HepG2 (cell line): ENCODE measurements at regions not wholly inside any gene's neighbourhood (a gene's known extent, or its start where the extent isn't known, plus 50 kb on each side); places are given as distances from the start of the nearest gene placed in this dataset.

ENCODE experiments used
- ATAC-seq: fragments of 200-7000 bp; cut with Tn5 transposase; 3 replicates; pipeline ENCODE4 v1.9.1; 2020; ENCODE audit warnings: mild to moderate bottlenecking, moderate library complexity
- BruUV-seq: library from RNA; stranded (reverse); fragments of 400-500 nt; replicated peaks from 2 replicates; lab custom pipeline; 2021; lab: Mats Ljungman, UMichigan
- CTCF ChIA-PET: fragments of 300-600 bp; formaldehyde crosslinking; extraction: SDS; loops from one replicate; lab custom pipeline; 2021; ENCODE audit warnings: low total read pairs, inconsistent platforms, low intra/inter-chr PET ratio; lab: Yijun Ruan, JAX
- POLR2A ChIA-PET: fragments of 350-600 bp; sonication (Branson Sonifier 250); formaldehyde crosslinking; loops from one replicate; lab custom pipeline; 2020; ENCODE audit warnings: antibody characterized with exemption, inconsistent platforms; lab: Yijun Ruan, JAX
- DNase-seq: peaks from one replicate; pipeline ENCODE4 v3.0.0-alpha.2; 2015; ENCODE audit warnings: low spot score
- FAIRE-seq: peaks from 3 replicates; lab custom pipeline; 2011; peaks lifted over from hg19 to GRCh38; lab: Jason Lieb, UNC
- H2AFZ ChIP-seq: one replicate; pipeline ENCODE4 v1.6.1; 2011; ENCODE audit warnings: low read length, inconsistent platforms
- H3K27ac ChIP-seq: fragments of 300-600 bp; 3 replicates; pipeline ENCODE4 v1.8.0; 2011; ENCODE audit warnings: mixed run types, mild to moderate bottlenecking, mixed read lengths, low read length, inconsistent platforms; ENCODE audit not compliant: insufficient read depth; ENCODE audit errors: extremely low read length
- H3K27me3 ChIP-seq, 2 experiments: fragments of 200-600 bp in 1 of 2; 2 replicates in 1 of 2; 3 replicates in 1 of 2; pipeline versions ENCODE4 v1.6.0 to v1.8.0; 2011; ENCODE audit warnings: low read length in 2 of 2, mild to moderate bottlenecking in 2 of 2, moderate library complexity in 2 of 2, inconsistent platforms in 1 of 2; ENCODE audit not compliant: insufficient read depth in 2 of 2, control insufficient read depth in 1 of 2
- H3K36me3 ChIP-seq, 2 experiments: fragments of 200-600 bp in 1 of 2; replicated peaks in 1 of 2; 2 replicates in 1 of 2; 3 replicates in 1 of 2; pipeline versions ENCODE4 v1.5.1 to v1.8.0; 2011; ENCODE audit warnings: low read length in 2 of 2, inconsistent platforms in 1 of 2; ENCODE audit not compliant: insufficient read depth in 2 of 2, control insufficient read depth in 1 of 2
- H3K4me1 ChIP-seq: 2 replicates; pipeline ENCODE4 v1.5.1; 2012; ENCODE audit warnings: low read length, inconsistent platforms; ENCODE audit not compliant: insufficient read depth
- H3K4me2 ChIP-seq: 2 replicates; pipeline ENCODE4 v1.6.0; 2011; ENCODE audit warnings: low read depth, low read length, inconsistent platforms
- H3K4me3 ChIP-seq, 3 experiments: fragments of 200-600 bp in 1 of 3; sonication (generic), shearing (Covaris generic) in 1 of 3; replicated peaks in 1 of 3; 2 replicates each; pipeline ENCODE4 v1.5.1; 2011 to 2016; ENCODE audit warnings: low read length in 3 of 3, inconsistent platforms in 2 of 3, low read depth in 2 of 3, mild to moderate bottlenecking in 2 of 3, control low read depth in 1 of 3, mixed read lengths in 1 of 3; ENCODE audit not compliant: insufficient read depth in 1 of 3
- H3K79me2 ChIP-seq: one replicate; pipeline ENCODE4 v1.6.1; 2011; ENCODE audit warnings: low read length, inconsistent platforms; ENCODE audit not compliant: insufficient read depth
- H3K9ac ChIP-seq: 2 replicates; pipeline ENCODE4 v1.6.0; 2011; ENCODE audit warnings: mild to moderate bottlenecking, low read depth, low read length, inconsistent platforms; ENCODE audit not compliant: insufficient read depth
- H3K9me3 ChIP-seq: 2 replicates; pipeline ENCODE4 v1.5.1; 2012; ENCODE audit warnings: mild to moderate bottlenecking, low read length
- H4K20me1 ChIP-seq: 2 replicates; pipeline ENCODE4 v1.6.0; 2011; ENCODE audit warnings: inconsistent platforms, mild to moderate bottlenecking, low read length, moderate library complexity; ENCODE audit not compliant: insufficient read depth
- ERF ChIP-seq: IDR thresholded peaks from 2 replicates; pipeline ENCODE4 v1.6.1; 2018; ENCODE audit warnings: missing biosample characterization, missing genetic modification reagents
- ZIK1 ChIP-seq: sonication (generic); formaldehyde crosslinking; IDR thresholded peaks from 2 replicates; pipeline ENCODE4 v1.5.0; 2020; ENCODE audit warnings: mild to moderate bottlenecking, low read depth, missing genetic modification reagents, borderline replicate concordance
- ZKSCAN8 ChIP-seq: IDR thresholded peaks from 2 replicates; pipeline ENCODE4 v1.6.1; 2016; ENCODE audit warnings: borderline replicate concordance, missing genetic modification reagents, missing compliant biosample characterization
- ZNF367 ChIP-seq: sonication (generic); formaldehyde crosslinking; IDR thresholded peaks from 2 replicates; pipeline ENCODE4 v1.4.0; 2020; ENCODE audit warnings: missing genetic modification reagents, borderline replicate concordance
- ZSCAN30 ChIP-seq: sonication (generic); formaldehyde crosslinking; IDR thresholded peaks from 2 replicates; pipeline ENCODE4 v1.5.0; 2020; ENCODE audit warnings: mild to moderate bottlenecking, missing genetic modification reagents
- WGBS: methylation state at CpG from one replicate; pipeline ENCODE4 v1.1.6; 2017; ENCODE audit warnings: low lambda C conversion rate; 5-methylcytosine and 5-hydroxymethylcytosine counted together
- in situ Hi-C: cut with HindIII; loops from 2 replicates; pipeline ENCODE4 v1.10.0; 2017; ENCODE audit warnings: low pct_unique_long_range_greater_than_20kb; ENCODE audit not compliant: extremely low pct_ligation_motif_present
- intact Hi-C: fragments of 100-400 bp; cut with micrococcal nuclease; formaldehyde crosslinking; loops from one replicate; pipeline ENCODE4 v1.10.0; 2022; ENCODE audit not compliant: unreplicated experiment
- small RNA-seq, 3 experiments: library from RNA; depleted of rRNA; stranded (forward); fragments of <200 nt; gene quantifications; one replicate each; pipeline ENCODE3, GENCODE V24; 2012; ENCODE audit warnings: low read depth in 2 of 3, low replicate concordance in 1 of 3; ENCODE audit not compliant: insufficient read length in 3 of 3, insufficient read depth in 2 of 3

DNA sequence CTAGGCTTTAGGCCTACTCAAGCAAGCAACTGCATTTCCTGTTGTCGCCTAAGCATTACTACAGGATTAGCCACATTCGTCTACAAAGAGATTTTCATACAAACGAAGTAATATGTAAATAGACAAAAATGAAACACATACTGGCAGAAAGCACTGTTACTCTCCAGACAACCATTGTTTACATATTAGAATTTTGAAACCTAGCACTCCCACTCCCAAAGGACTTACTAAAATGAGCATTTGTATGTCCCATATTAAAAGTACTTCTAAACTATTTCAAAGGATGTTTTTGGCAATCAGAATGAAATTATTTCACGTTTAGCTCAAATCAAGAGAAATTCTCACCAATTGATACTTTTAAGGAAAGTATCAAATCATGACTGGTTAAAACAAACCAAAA lies 570.8 kb downstream of the PRR32 start:
- Histone ChIP-seq H3K27me3 (no peaks in the 10 kb centered on the region), H3K4me3 (no peak overlapping the region), H3K9ac (no peak overlapping the region), H3K4me1 (no peaks in the 10 kb centered on the region), H2AFZ (no peak overlapping the region), H3K9me3 (peaks cover 6% of the 10 kb centered on the region; the same call in 1 of the 2 replicates), H3K36me3 (no peaks in the 10 kb centered on the region), H3K4me2 (no peak overlapping the region), H4K20me1 (no peaks in the 10 kb centered on the region), H3K27ac (no peak overlapping the region), H3K79me2 (no peaks in the 10 kb centered on the region)
- no peak for TF ChIP-seq ERF (CRISPR knock-in tag)
- TF ChIP-seq ZSCAN30 (CRISPR knock-in tag), result no peak
- TF ChIP-seq ZKSCAN8, result no peak
- FAIRE-seq (no peak), DNase-seq (no peak), ATAC-seq (no peak)
- in situ Hi-C loops (no loop called here), intact Hi-C loops (no loop called here)
- ChIA-PET POLR2A (no interaction called here), CTCF (no interaction called here)
- WGBS, result 8% methylated on average over 3 of the region's 4 CpGs
- no TSS peak for BruUV-seq

DNA sequence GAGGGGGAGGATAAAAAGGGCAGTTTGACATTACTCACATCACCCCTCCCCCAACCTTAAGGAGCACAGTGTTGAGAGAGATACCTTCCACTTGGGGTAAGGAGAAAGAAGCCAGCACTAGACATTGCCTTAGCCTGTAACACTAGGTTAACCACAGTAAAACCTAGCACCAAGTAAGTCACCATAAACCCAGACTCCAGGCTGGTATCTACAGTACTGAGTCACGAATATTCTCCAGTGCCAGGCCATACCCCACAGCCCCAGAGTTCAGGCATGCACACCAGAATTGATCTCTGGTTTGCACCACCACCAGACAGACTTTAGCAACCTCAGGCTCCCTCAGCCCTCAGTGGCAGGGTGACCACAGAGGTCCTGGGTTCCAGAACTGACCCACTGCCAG lies 570.4 kb downstream of the PRR32 start:
- H2AFZ ChIP-seq, result no peak overlapping the region
- BruUV-seq, result no TSS peak
- H3K36me3 ChIP-seq, result no peaks in the 10 kb centered on the region
- H3K27me3 ChIP-seq, result no peaks in the 10 kb centered on the region
- no CpG with 5 or more reads among the region's 1 CpG for WGBS
- ATAC-seq (no peak), FAIRE-seq (no peak), DNase-seq (no peak)
- TF ChIP-seq ZNF367 (CRISPR knock-in tag), result no peak
- no peak for TF ChIP-seq ZIK1 (CRISPR knock-in tag)
- H3K27ac ChIP-seq, result no peak overlapping the region
- no peaks in the 10 kb centered on the region for H4K20me1 ChIP-seq
- in situ Hi-C loops, result no loop called here
- H3K4me1 ChIP-seq, result no peaks in the 10 kb centered on the region
- H3K9ac ChIP-seq, result no peak overlapping the region
- intact Hi-C loops, result no loop called here
- H3K9me3 ChIP-seq, result peaks cover 6% of the 10 kb centered on the region; the same call in 1 of the 2 replicates
- H3K4me2 ChIP-seq, result no peak overlapping the region
- H3K79me2 ChIP-seq, result no peaks in the 10 kb centered on the region
- H3K4me3 ChIP-seq, result no peak overlapping the region
- CTCF ChIA-PET, result no interaction called here
- POLR2A ChIA-PET, result no interaction called here

Small RNAs in the stretch of these regions (small RNA-seq; reads per million reads assigned to genes)
- gene AL662814.1, result 0 reads per million in 3 experiments
